ENCODE measurements at regions not wholly inside any gene's neighbourhood (a gene's known extent, or its start where the extent isn't known, plus 50 kb on each side); places are given as distances from the start of the nearest gene placed in this dataset.

GRCh38 chr2:133942398-133942797 lies 311.5 kb upstream of the MGAT5 start:
- Histone ChIP-seq H3K4me3 (ENCODE audit: control extremely low read depth in 1 of 5, extremely low read depth in 1 of 5, insufficient read depth in 1 of 5, low read depth in 2 of 5, low read length in 4 of 5) (no peak overlapping the region), H2AFZ (ENCODE audit: insufficient read depth, low read depth, low read length, poor library complexity, severe bottlenecking) (no peak overlapping the region), H4K20me1 (ENCODE audit: control insufficient read depth, insufficient read depth, low read length, poor library complexity, severe bottlenecking) (no peaks in the 10 kb centered on the region), H3K4me1 (ENCODE audit: control insufficient read depth in 2 of 2, insufficient read depth in 2 of 2, low read length in 2 of 2) (peaks cover 8 to 18% of the 10 kb centered on the region in 2 donors), H3K27ac (ENCODE audit: low read length in 2 of 2) (no peak overlapping the region), H3K79me2 (ENCODE audit: control insufficient read depth, insufficient read depth, low read length) (peaks cover 16% of the 10 kb centered on the region), H3K36me3 (replicated peaks in 1 of 2; ENCODE audit: control extremely low read depth in 1 of 2, control insufficient read depth in 1 of 2, extremely low read depth in 1 of 2, insufficient read depth in 2 of 2, low read length in 1 of 2) (no peaks in the 10 kb centered on the region), H3K9me3 (ENCODE audit: control extremely low read depth in 1 of 3, control insufficient read depth in 2 of 3, insufficient read depth in 1 of 3, low read length in 2 of 3) (peaks cover 0 to 1% (median 0%) of the 10 kb centered on the region in 3 donors), H3K9ac (ENCODE audit: low read length) (no peak overlapping the region), H3K27me3 (replicated peaks in 1 of 4; ENCODE audit: control extremely low read depth in 1 of 4, control insufficient read depth in 3 of 4, insufficient read depth in 4 of 4, low read length in 3 of 4) (no peaks in the 10 kb centered on the region), H3K4me2 (replicated peaks; ENCODE audit: low read depth, low read length, poor library complexity, severe bottlenecking) (no peak overlapping the region)
- no peak overlapping the region for H3K4me3 Mint-ChIP-seq
- WGBS (ENCODE audit: insufficient coverage), result 100% methylated on average over 1 of the region's 1 CpG
- intact Hi-C loops (cut with micrococcal nuclease), result no loop called here
- CTCF ChIA-PET, result interaction anchor here (1.5 kb wide), 1 partner anchor 56 kb away, joined by 4 read pairs; no protein-coding TSS in a partner anchor
- no peaks in the 10 kb centered on the region for H3K27me3 Mint-ChIP-seq
- H3K9me3 Mint-ChIP-seq (ENCODE audit: insufficient read depth), result no peaks in the 10 kb centered on the region
- TF ChIP-seq CTCF (IDR thresholded peaks at IDR 0.05), result no peak
- no peak for TF ChIP-seq EZH2 (IDR thresholded peaks at IDR 0.05; ENCODE audit: borderline replicate concordance, insufficient read depth, low read depth, low read length, poor library complexity, severe bottlenecking)
- POLR2A ChIA-PET, result no interaction called here
- ATAC-seq (ENCODE audit: low read depth) (no peak), DNase-seq (no peak)
- H3K4me1 Mint-ChIP-seq, result peaks cover 5% of the 10 kb centered on the region
- H3K27ac Mint-ChIP-seq, result no peak overlapping the region

- Mint-ChIP-seq H3K4me1 (peaks cover 7% of the 10 kb centered on the region), H3K27ac (no peak overlapping the region), H3K9me3 (ENCODE audit: insufficient read depth) (no peaks in the 10 kb centered on the region), H3K27me3 (no peaks in the 10 kb centered on the region), H3K4me3 (no peak overlapping the region)
- CTCF ChIA-PET, result interaction anchor here (1.4 to 1.5 kb wide), 2 partner anchors 10 to 57 kb away, joined by 4 to 6 read pairs; no protein-coding TSS in a partner anchor
- no peaks in the 10 kb centered on the region for H3K36me3 ChIP-seq (replicated peaks in 1 of 2; ENCODE audit: control extremely low read depth in 1 of 2, control insufficient read depth in 1 of 2, extremely low read depth in 1 of 2, insufficient read depth in 2 of 2, low read length in 1 of 2)
- POLR2A ChIA-PET, result no interaction called here
- H3K9ac ChIP-seq (ENCODE audit: low read length), result no peak overlapping the region
- H3K27ac ChIP-seq (ENCODE audit: low read length in 2 of 2), result no peak overlapping the region
- TF ChIP-seq CTCF (IDR thresholded peaks at IDR 0.05) (no peak), EZH2 (IDR thresholded peaks at IDR 0.05; ENCODE audit: borderline replicate concordance, insufficient read depth, low read depth, low read length, poor library complexity, severe bottlenecking) (no peak)
- intact Hi-C loops (cut with micrococcal nuclease), result no loop called here
- peaks cover 8 to 22% of the 10 kb centered on the region in 2 donors for H3K4me1 ChIP-seq (ENCODE audit: control insufficient read depth in 2 of 2, insufficient read depth in 2 of 2, low read length in 2 of 2)
- no peak overlapping the region for H3K4me2 ChIP-seq (replicated peaks; ENCODE audit: low read depth, low read length, poor library complexity, severe bottlenecking)
- H4K20me1 ChIP-seq (ENCODE audit: control insufficient read depth, insufficient read depth, low read length, poor library complexity, severe bottlenecking), result no peaks in the 10 kb centered on the region
- H3K4me3 ChIP-seq (ENCODE audit: control extremely low read depth in 1 of 5, extremely low read depth in 1 of 5, insufficient read depth in 1 of 5, low read depth in 2 of 5, low read length in 4 of 5), result no peak overlapping the region
- DNase-seq (no peak), ATAC-seq (ENCODE audit: low read depth) (no peak)
- peaks cover 0 to 1% (median 0%) of the 10 kb centered on the region in 3 donors for H3K9me3 ChIP-seq (ENCODE audit: control extremely low read depth in 1 of 3, control insufficient read depth in 2 of 3, insufficient read depth in 1 of 3, low read length in 2 of 3)
- H3K27me3 ChIP-seq (replicated peaks in 1 of 4; ENCODE audit: control extremely low read depth in 1 of 4, control insufficient read depth in 3 of 4, insufficient read depth in 4 of 4, low read length in 3 of 4), result no peaks in the 10 kb centered on the region
- H2AFZ ChIP-seq (ENCODE audit: insufficient read depth, low read depth, low read length, poor library complexity, severe bottlenecking), result no peak overlapping the region
- WGBS (ENCODE audit: insufficient coverage), result no CpG with 5 or more reads among the region's 5 CpGs
- H3K79me2 ChIP-seq (ENCODE audit: control insufficient read depth, insufficient read depth, low read length), result peaks cover 16% of the 10 kb centered on the region
These were observed 310.8 kb upstream of the MGAT5 start for GRCh38 chr2:133943108-133943507.
